K562 (cell line): ENCODE measurements at regions not wholly inside any gene's neighbourhood (a gene's known extent, or its start where the extent isn't known, plus 50 kb on each side); places are given as distances from the start of the nearest gene placed in this dataset.

Experiments
- ATAC-seq: fragments of 200-7000 bp; cut with Tn5 transposase; 3 replicates; pipeline ENCODE4 v1.9.1; 2020; ENCODE audit warnings: moderate library complexity
- BruUV-seq: library from RNA; stranded (reverse); fragments of 400-500 nt; replicated peaks from 2 replicates; lab custom pipeline; 2021; lab: Mats Ljungman, UMichigan
- CTCF ChIA-PET: fragments of 300-600 bp; formaldehyde crosslinking; extraction: SDS; loops from one replicate; lab custom pipeline; 2021; ENCODE audit warnings: low intra/inter-chr PET ratio; lab: Yijun Ruan, JAX
- POLR2A ChIA-PET: fragments of 300-600, 350-650 bp; sonication (Branson Sonifier 250); formaldehyde crosslinking; extraction: SDS; loops from one replicate; lab custom pipeline; 2021; ENCODE audit warnings: antibody characterized with exemption, inconsistent platforms; lab: Yijun Ruan, JAX
- DNase-seq, 4 experiments: peaks; one replicate each; pipeline versions ENCODE4 v3.0.0 to v3.0.0-alpha.2; 2011 to 2018; ENCODE audit warnings: low spot score in 3 of 4, mixed read lengths in 3 of 4; ENCODE audit errors: extremely low read depth in 1 of 4
- FAIRE-seq: peaks from 2 replicates; lab custom pipeline; 2011; peaks lifted over from hg19 to GRCh38; lab: Jason Lieb, UNC
- H2AFZ ChIP-seq: 2 replicates; pipeline ENCODE4 v1.6.0; 2011; ENCODE audit warnings: low read depth, low read length, control low read depth, inconsistent platforms
- H3K27ac ChIP-seq: fragments of 200-600 bp; 3 replicates; pipeline ENCODE4 v1.8.0; 2011; ENCODE audit warnings: low read depth, mild to moderate bottlenecking, control low read depth, inconsistent platforms, low read length, moderate library complexity, mixed read lengths; ENCODE audit errors: extremely low read depth
- H3K27me3 ChIP-seq, 2 experiments: fragments of 300-600 bp in 1 of 2; 2 replicates in 1 of 2; 3 replicates in 1 of 2; pipeline versions ENCODE4 v1.6.0 to v1.8.0; 2011; ENCODE audit warnings: inconsistent platforms in 2 of 2, low read length in 2 of 2, mild to moderate bottlenecking in 1 of 2, mixed read lengths in 1 of 2, moderate library complexity in 1 of 2; ENCODE audit not compliant: control insufficient read depth in 2 of 2, insufficient read depth in 2 of 2
- H3K36me3 ChIP-seq: fragments of 300-600 bp; 3 replicates; pipeline ENCODE4 v1.8.0; 2011; ENCODE audit warnings: mild to moderate bottlenecking, low read length, inconsistent platforms; ENCODE audit not compliant: control insufficient read depth, insufficient read depth
- H3K4me1 ChIP-seq, 2 experiments: fragments of 200-600 bp in 1 of 2; replicated peaks in 1 of 2; 2 replicates in 1 of 2; 3 replicates in 1 of 2; pipeline versions ENCODE4 v1.5.1 to v1.8.0; 2011; ENCODE audit warnings: inconsistent platforms in 2 of 2, low read length in 2 of 2, mild to moderate bottlenecking in 1 of 2, mixed read lengths in 1 of 2, moderate library complexity in 1 of 2; ENCODE audit not compliant: control insufficient read depth in 2 of 2, insufficient read depth in 2 of 2
- H3K4me2 ChIP-seq: 2 replicates; pipeline ENCODE4 v1.6.1; 2011; ENCODE audit warnings: low read length, control low read depth, inconsistent platforms, mixed read lengths; ENCODE audit not compliant: insufficient read depth
- H3K4me3 ChIP-seq: fragments of 200-600 bp; sonication (generic), shearing (Covaris generic); 2 replicates; pipeline ENCODE4 v1.5.1; 2016; ENCODE audit warnings: control low read depth, inconsistent platforms
- H3K79me2 ChIP-seq: fragments of 200-600 bp; 3 replicates; pipeline ENCODE4 v1.8.0; 2011; ENCODE audit warnings: low read length, inconsistent platforms; ENCODE audit not compliant: control insufficient read depth, insufficient read depth
- H3K9ac ChIP-seq, 2 experiments: 2 replicates each; pipeline versions ENCODE4 v1.6.0 to v1.6.1; 2011; ENCODE audit warnings: low read depth in 2 of 2, low read length in 2 of 2, control low read depth in 1 of 2, inconsistent platforms in 1 of 2, mild to moderate bottlenecking in 1 of 2, mixed read lengths in 1 of 2; ENCODE audit not compliant: insufficient read depth in 1 of 2
- H3K9me1 ChIP-seq: one replicate; pipeline ENCODE4 v1.6.0; 2011; ENCODE audit warnings: inconsistent platforms, mild to moderate bottlenecking, low read length, moderate library complexity; ENCODE audit not compliant: control insufficient read depth, insufficient read depth
- H3K9me3 ChIP-seq: replicated peaks from 2 replicates; pipeline ENCODE4 v1.5.1; 2011; ENCODE audit warnings: low read depth, low read length, inconsistent platforms; ENCODE audit not compliant: control insufficient read depth, insufficient read depth
- H4K20me1 ChIP-seq: replicated peaks from 2 replicates; pipeline ENCODE4 v1.6.1; 2011; ENCODE audit warnings: low read length, inconsistent platforms, mixed read lengths; ENCODE audit not compliant: control insufficient read depth, insufficient read depth
- CEBPG ChIP-seq, 3 experiments: fragments of 200-800 bp in 1 of 3; sonication (Bioruptor generic) in 1 of 3; sonication (generic) in 1 of 3; formaldehyde crosslinking in 1 of 3; IDR thresholded peaks in 2 of 3; conservative IDR thresholded peaks in 1 of 3; 2 replicates each; pipeline versions ENCODE4 v1.6.1 to v1.8.0; 2016 to 2022; ENCODE audit warnings: missing compliant biosample characterization in 2 of 3, missing genetic modification characterization in 2 of 3, mild to moderate bottlenecking in 1 of 3, missing genetic modification reagents in 1 of 3
- CHAMP1 ChIP-seq: fragments of 450-650 bp; IDR thresholded peaks from 2 replicates; pipeline ENCODE4 v1.6.1; 2016; ENCODE audit warnings: mild to moderate bottlenecking
- FOXJ3 ChIP-seq: sonication (generic); formaldehyde crosslinking; IDR thresholded peaks from 2 replicates; pipeline ENCODE4 v1.4.0; 2020; ENCODE audit warnings: mild to moderate bottlenecking, missing genetic modification reagents
- PTRF ChIP-seq: fragments of 450-650 bp; IDR thresholded peaks from 2 replicates; pipeline ENCODE4 v1.6.1; 2016; ENCODE audit warnings: mild to moderate bottlenecking, missing genetic modification characterization, missing compliant biosample characterization
- RBM34 ChIP-seq: fragments of 200-400 bp; formaldehyde crosslinking; IDR thresholded peaks from 2 replicates; pipeline ENCODE4 v1.6.1; 2018; ENCODE audit warnings: low read length, borderline replicate concordance; ENCODE audit not compliant: insufficient read depth
- TOE1 ChIP-seq, 2 experiments: fragments of 450-650 bp in 1 of 2; sonication (generic) in 1 of 2; formaldehyde crosslinking in 1 of 2; IDR thresholded peaks; 2 replicates each; pipeline versions ENCODE4 v1.7.1 to v1.8.0; 2016 to 2022; ENCODE audit warnings: borderline replicate concordance in 2 of 2, mild to moderate bottlenecking in 2 of 2, antibody characterized with exemption in 1 of 2, inconsistent platforms in 1 of 2, low read depth in 1 of 2, missing genetic modification reagents in 1 of 2, moderate library complexity in 1 of 2
- ZBTB11 ChIP-seq, 3 experiments: fragments of 200-800 bp in 1 of 3; fragments of 250-450 bp in 1 of 3; fragments of 450-650 bp in 1 of 3; sonication (Bioruptor Pico) in 1 of 3; sonication (Bioruptor generic) in 1 of 3; formaldehyde crosslinking in 1 of 3; IDR thresholded peaks; 2 replicates each; pipeline versions ENCODE4 v1.6.1 to v1.8.0; 2016 to 2022; ENCODE audit warnings: mild to moderate bottlenecking in 2 of 3, missing genetic modification characterization in 2 of 3, missing compliant biosample characterization in 1 of 3, moderate library complexity in 1 of 3
- ZBTB12 ChIP-seq: fragments of 250-450 bp; sonication (Bioruptor Pico); IDR thresholded peaks from 2 replicates; pipeline ENCODE4 v1.4.0; 2020
- ZBTB17 ChIP-seq: fragments of 450-650 bp; formaldehyde crosslinking; IDR thresholded peaks from 2 replicates; pipeline ENCODE4 v1.4.0; 2020; ENCODE audit warnings: mild to moderate bottlenecking
- ZFP91 ChIP-seq: sonication (generic); formaldehyde crosslinking; IDR thresholded peaks from 2 replicates; pipeline ENCODE4 v1.8.0; 2022; ENCODE audit warnings: mild to moderate bottlenecking, missing genetic modification reagents
- ZNF354B ChIP-seq: fragments of 250-450 bp; sonication (Bioruptor Pico); IDR thresholded peaks from 2 replicates; pipeline ENCODE4 v1.4.0; 2020
- WGBS: fragments of 100-300 bp; shearing (Covaris generic); methylation state at CpG from one replicate; pipeline ENCODE4 v1.1.6; 2016; ENCODE audit warnings: low coverage, mixed read lengths; ENCODE audit not compliant: insufficient coverage; ENCODE audit errors: missing lambda C conversion rate; 5-methylcytosine and 5-hydroxymethylcytosine counted together
- in situ Hi-C: fragments of 300-500 bp; cut with MboI; formaldehyde crosslinking; loops from 4 replicates; pipeline ENCODE4 v1.15.0; 2018; ENCODE audit warnings: inconsistent platforms, mixed read lengths
- intact Hi-C: fragments of 100-400 bp; cut with micrococcal nuclease; formaldehyde crosslinking; loops from 2 replicates; pipeline ENCODE4 v1.14.2; 2022

GRCh38 chr2:39573276-39573675, 92.4 kb upstream of the TMEM178A start (continued):
- TF ChIP-seq FOXJ3 (CRISPR knock-in tag) (no peak), RBM34 (no peak), ZBTB17 (CRISPR knock-in tag) (no peak), ZNF354B (CRISPR knock-in tag) (no peak), TOE1 (IDR thresholded peaks at IDR 0.05; ENCODE audit: borderline replicate concordance) (no peak), TOE1 (CRISPR knock-in tag; IDR thresholded peaks at IDR 0.05; ENCODE audit: borderline replicate concordance, low read depth) (no peak), PTRF (no peak)

- CTCF ChIA-PET = no interaction called here
- no peak overlapping the region for H3K4me3 ChIP-seq
- no peak for ATAC-seq
- DNase-seq = no peak
- no peaks in the 10 kb centered on the region for H3K4me1 ChIP-seq
- intact Hi-C loops = no loop called here
- in situ Hi-C loops = loop anchor here (25.0 kb wide), 1 partner anchor 855 kb away; no protein-coding TSS in a partner anchor
- no peak overlapping the region for H3K27ac ChIP-seq
- no peak overlapping the region for H3K4me2 ChIP-seq
- H3K36me3 ChIP-seq = no peaks in the 10 kb centered on the region
- no peaks in the 10 kb centered on the region for H3K79me2 ChIP-seq
- POLR2A ChIA-PET = no interaction called here
- H4K20me1 ChIP-seq = no peaks in the 10 kb centered on the region
- FAIRE-seq = no peak
- peaks cover 2% of the 10 kb centered on the region; the same call in 1 of the 2 replicates for H3K9me3 ChIP-seq
- H3K9ac ChIP-seq = no peak overlapping the region
- no TSS peak for BruUV-seq
- WGBS = 4% methylated on average over 1 of the region's 1 CpG
- H3K27me3 ChIP-seq = no peaks in the 10 kb centered on the region
- no peaks in the 10 kb centered on the region for H3K9me1 ChIP-seq
- no peak overlapping the region for H2AFZ ChIP-seq
- TF ChIP-seq CEBPG (CRISPR knock-in tag; IDR thresholded peaks at IDR 0.05) = no peak
- TF ChIP-seq CEBPG (tag; conservative IDR thresholded peaks at IDR 0.05 in 1 of 2, IDR thresholded peaks at IDR 0.05 in 1 of 2) = no peak
- TF ChIP-seq ZFP91 = no peak
- no peak for TF ChIP-seq ZBTB11 (CRISPR knock-in tag; IDR thresholded peaks at IDR 0.05)
- TF ChIP-seq CHAMP1 = no peak
- no peak for TF ChIP-seq ZBTB12 (CRISPR knock-in tag)
Measured at GRCh38 chr2:39581866-39582265, 83.9 kb upstream of the TMEM178A start.
